GM21390 (cell line): ENCODE measurements at regions not wholly inside any gene's neighbourhood (a gene's known extent, or its start where the extent isn't known, plus 50 kb on each side); places are given as distances from the start of the nearest gene placed in this dataset.

ENCODE experiments used
- ATAC-seq: cut with Tn5 transposase; IDR thresholded peaks from one replicate; pipeline ENCODE4 v1.9.1; 2021; ENCODE audit not compliant: unreplicated experiment

GRCh38 chr6:148027201-148027600 lies 315.4 kb upstream of the SASH1 start:
- ATAC-seq = no peak

GRCh38 chr6:148035806-148036390 lies 306.7 kb upstream of the SASH1 start:
- no peak for ATAC-seq

- ATAC-seq = no peak
Measured at GRCh38 chr6:148037496-148037895, 305.1 kb upstream of the SASH1 start.

- no peak for ATAC-seq
Measured at GRCh38 chr6:148041546-148041945, 301.1 kb upstream of the SASH1 start.

GRCh38 chr6:148042536-148042935 lies 300.1 kb upstream of the SASH1 start:
- ATAC-seq = no peak

GRCh38 chr6:148044261-148044751 lies 298.3 kb upstream of the SASH1 start:
- ATAC-seq = no peak

GRCh38 chr6:148044921-148045320 lies 297.7 kb upstream of the SASH1 start:
- no peak for ATAC-seq

GRCh38 chr6:148053209-148053608 lies 289.4 kb upstream of the SASH1 start:
- ATAC-seq = no peak

DNA sequence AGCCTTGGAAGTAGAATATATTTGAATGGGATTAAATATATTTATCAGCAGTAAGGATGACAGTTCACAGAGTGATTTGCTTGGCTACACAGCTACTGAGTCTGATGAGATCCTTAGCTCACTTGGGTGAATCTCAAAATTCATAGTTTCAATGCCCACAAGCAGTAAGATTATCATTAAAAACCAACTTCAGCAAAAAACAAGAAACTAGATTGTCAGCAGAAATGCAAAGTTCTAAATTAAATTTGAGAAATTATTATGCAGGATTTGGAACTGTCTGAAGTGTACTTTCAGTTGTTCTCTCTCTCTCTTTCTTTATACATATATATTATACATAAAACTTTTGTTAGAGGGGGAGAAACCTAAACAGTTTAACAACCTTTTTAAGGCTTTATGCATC lies 288.8 kb upstream of the SASH1 start:
- no peak for ATAC-seq

DNA sequence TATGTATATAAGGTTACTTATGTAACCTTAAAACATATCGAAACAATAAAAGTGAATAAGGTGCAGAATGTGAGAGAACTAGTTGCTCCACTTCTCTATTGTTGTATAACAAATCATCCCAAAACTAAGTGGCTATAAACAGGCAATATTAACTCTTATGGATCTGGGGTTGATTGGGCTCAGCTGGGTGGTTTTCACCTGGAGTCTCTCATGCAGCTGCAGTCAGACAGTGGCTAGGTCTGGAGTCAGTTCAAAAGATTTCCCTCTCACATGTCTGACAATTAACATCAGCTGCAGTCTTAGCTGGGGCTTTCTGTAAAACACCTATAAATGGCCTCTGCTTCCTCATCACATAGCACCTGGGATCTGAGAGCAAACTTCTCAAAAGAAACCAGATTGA lies 288.4 kb upstream of the SASH1 start:
- no peak for ATAC-seq

DNA sequence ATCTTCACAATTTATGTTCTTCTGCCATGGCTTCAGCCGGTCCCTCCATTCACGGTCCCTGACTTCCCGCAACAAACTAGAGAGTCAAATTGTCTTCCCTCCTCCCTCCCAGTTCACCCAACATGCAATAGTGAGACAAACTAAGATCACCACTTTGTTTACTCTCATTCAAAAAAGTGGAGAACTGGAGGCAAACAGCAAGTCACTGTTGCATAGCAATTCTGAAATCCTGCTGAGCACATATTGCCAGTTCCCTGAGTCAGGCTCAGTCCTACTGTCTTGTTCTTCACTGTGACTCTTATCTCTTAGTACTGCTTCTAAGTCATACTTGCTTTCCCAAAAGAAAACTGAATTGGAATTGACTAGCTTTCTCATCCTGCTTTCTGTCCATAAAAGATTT lies 287.2 kb upstream of the SASH1 start:
- no peak for ATAC-seq

GRCh38 chr6:148059869-148060268 lies 282.8 kb upstream of the SASH1 start:
- no peak for ATAC-seq

DNA sequence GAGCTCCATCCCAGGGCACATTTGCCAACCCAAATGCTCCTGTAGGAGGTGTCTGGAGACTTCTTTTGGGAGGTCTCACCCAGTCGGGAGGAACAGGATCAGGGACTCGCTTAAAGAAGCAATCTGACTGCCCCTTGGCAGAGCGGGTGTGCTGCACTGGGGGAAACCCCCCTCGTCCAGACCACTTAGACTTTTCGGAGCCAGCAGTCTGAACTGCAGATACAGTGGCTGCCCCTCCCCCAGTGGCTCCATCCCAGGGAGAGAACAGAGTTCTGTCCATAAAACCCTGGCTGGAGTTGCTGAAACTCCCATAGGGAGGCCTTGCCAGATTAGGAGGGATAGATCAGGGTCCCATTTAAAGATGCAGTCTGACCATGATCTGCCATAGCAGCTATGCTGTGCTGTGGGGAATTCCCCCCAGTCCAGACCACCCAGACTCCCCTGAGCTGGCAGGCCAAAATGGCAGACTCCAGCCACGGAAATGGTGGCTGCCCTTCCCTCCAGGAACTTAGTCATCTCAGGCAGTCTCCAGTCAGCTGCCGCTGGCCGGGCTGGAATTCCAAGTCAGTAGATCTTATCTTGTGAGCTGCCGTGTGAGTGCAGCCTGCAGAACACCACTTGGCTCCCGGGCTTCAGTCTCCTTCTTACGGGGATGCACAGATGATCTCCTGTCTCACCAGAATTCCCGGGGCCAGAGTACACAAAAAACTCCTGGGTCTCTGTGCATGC lies 278.1 kb upstream of the SASH1 start:
- no peak for ATAC-seq

GRCh38 chr6:148068437-148069061 lies 274.1 kb upstream of the SASH1 start:
- ATAC-seq = no peak

DNA sequence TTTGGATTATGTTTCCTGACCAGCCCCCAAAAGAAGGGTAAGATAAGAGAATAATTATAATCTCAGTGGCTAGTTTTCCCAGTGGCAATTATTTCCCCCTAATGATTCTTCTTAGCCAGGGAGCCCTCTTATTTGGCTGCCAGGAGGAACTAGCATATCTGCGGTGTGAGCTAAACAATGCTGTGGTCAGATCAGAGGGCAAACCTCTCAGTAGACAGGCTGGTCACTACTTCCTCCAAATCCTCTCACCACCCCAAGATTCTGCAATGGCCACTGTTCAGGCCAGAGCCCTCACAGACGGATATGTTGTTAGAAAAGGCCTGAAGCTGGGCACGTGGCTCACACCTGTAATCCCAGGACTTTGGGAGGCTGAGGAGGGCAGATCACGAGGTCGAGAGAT lies 273.4 kb upstream of the SASH1 start:
- no peak for ATAC-seq

- ATAC-seq = no peak
Measured at GRCh38 chr6:148074291-148074690, 268.3 kb upstream of the SASH1 start.

- ATAC-seq = peak; percentile 57
Measured at GRCh38 chr6:148074738-148075137, 267.9 kb upstream of the SASH1 start.

GRCh38 chr6:148075352-148075751 lies 267.3 kb upstream of the SASH1 start:
- ATAC-seq = no peak

DNA sequence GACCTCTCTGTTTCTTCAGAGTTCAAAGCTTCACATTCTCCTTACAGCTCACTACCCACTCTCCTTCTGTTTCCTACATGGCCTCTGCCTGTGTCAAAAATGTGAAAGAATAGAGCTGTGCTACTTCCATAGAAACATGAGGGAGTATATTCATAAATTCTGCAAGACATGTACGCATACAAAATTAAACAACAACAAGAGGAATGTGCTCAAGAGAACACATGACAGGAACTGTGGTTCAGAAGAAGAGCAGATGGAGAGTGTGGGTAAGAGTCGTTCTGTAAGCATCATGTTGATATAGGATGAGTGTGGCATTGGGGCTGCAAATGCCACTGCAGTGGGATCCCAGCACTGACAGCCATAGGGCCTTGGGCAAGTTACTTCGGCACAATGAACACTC lies 266.6 kb upstream of the SASH1 start:
- no peak for ATAC-seq

- no peak for ATAC-seq
Measured at GRCh38 chr6:148080315-148080714, 262.3 kb upstream of the SASH1 start.

GRCh38 chr6:148081076-148081475 lies 261.6 kb upstream of the SASH1 start:
- ATAC-seq = no peak

- ATAC-seq = no peak
Measured at GRCh38 chr6:148082044-148082443, 260.6 kb upstream of the SASH1 start.
